ENCODE measurements at regions not wholly inside any gene's neighbourhood (a gene's known extent, or its start where the extent isn't known, plus 50 kb on each side); places are given as distances from the start of the nearest gene placed in this dataset.

- no peaks in the 10 kb centered on the region for H3K9me3 ChIP-seq (ENCODE audit: low read depth)
Observed at GRCh38 chr1:30149226-30149625, 574.2 kb downstream of the MATN1 start.

GRCh38 chr1:30148676-30149075, 574.7 kb downstream of the MATN1 start:
- Histone ChIP-seq H3K79me2 (ENCODE audit: low read depth) (no peaks in the 10 kb centered on the region), H3K27ac (no peak overlapping the region), H3K4me1 (no peaks in the 10 kb centered on the region), H4K20me1 (ENCODE audit: low read depth) (no peaks in the 10 kb centered on the region), H3K36me3 (no peaks in the 10 kb centered on the region), H3K27me3 (no peaks in the 10 kb centered on the region), H3K4me3 (no peak overlapping the region), H3K9me3 (ENCODE audit: low read depth) (no peaks in the 10 kb centered on the region), H3K4me2 (no peak overlapping the region), H2AFZ (replicated peaks) (no peak overlapping the region), H3K9ac (no peak overlapping the region), H3F3A (ENCODE audit: low read depth) (no peaks in the 10 kb centered on the region)
- Mint-ChIP-seq H3K4me3 (no peak overlapping the region), H3K4me1 (no peaks in the 10 kb centered on the region), H3K36me3 (no peaks in the 10 kb centered on the region), H3K27me3 (ENCODE audit: insufficient read depth, low read depth) (peaks cover 9% of the 10 kb centered on the region), H3K9me3 (peaks cover 14% of the 10 kb centered on the region), H3K27ac (no peak overlapping the region)
- no peak for TF ChIP-seq CTCF (IDR thresholded peaks at IDR 0.05)
- no peak for TF ChIP-seq EZH2 (IDR thresholded peaks at IDR 0.05)
- no peak for TF ChIP-seq EZH2phosphoT487 (IDR thresholded peaks at IDR 0.05)
- no peak for DNase-seq (ENCODE audit: low spot score)

More at GRCh38 chr1:30149226-30149625, 574.2 kb downstream of the MATN1 start:
- no peaks in the 10 kb centered on the region for H3K36me3 Mint-ChIP-seq
- DNase-seq (ENCODE audit: low spot score) = no peak
- no peak overlapping the region for H3K27ac Mint-ChIP-seq
- no peak overlapping the region for H3K4me3 ChIP-seq
- peaks cover 9% of the 10 kb centered on the region for H3K9me3 Mint-ChIP-seq
- no peak overlapping the region for H3K4me3 Mint-ChIP-seq
- TF ChIP-seq CTCF (IDR thresholded peaks at IDR 0.05) (no peak), EZH2phosphoT487 (IDR thresholded peaks at IDR 0.05) (no peak), EZH2 (IDR thresholded peaks at IDR 0.05) (no peak)
- H3F3A ChIP-seq (ENCODE audit: low read depth) = no peaks in the 10 kb centered on the region
- H3K79me2 ChIP-seq (ENCODE audit: low read depth) = no peaks in the 10 kb centered on the region
- H3K4me1 ChIP-seq = no peaks in the 10 kb centered on the region
- H3K27ac ChIP-seq = no peak overlapping the region
- no peaks in the 10 kb centered on the region for H3K27me3 ChIP-seq
- H3K36me3 ChIP-seq = no peaks in the 10 kb centered on the region
- no peaks in the 10 kb centered on the region for H3K4me1 Mint-ChIP-seq
- no peaks in the 10 kb centered on the region for H4K20me1 ChIP-seq (ENCODE audit: low read depth)
- no peak overlapping the region for H3K4me2 ChIP-seq
- H2AFZ ChIP-seq (replicated peaks) = no peak overlapping the region
- H3K27me3 Mint-ChIP-seq (ENCODE audit: insufficient read depth, low read depth) = peaks cover 9% of the 10 kb centered on the region
- H3K9ac ChIP-seq = no peak overlapping the region

- H3K27me3 Mint-ChIP-seq (ENCODE audit: insufficient read depth, low read depth) = peaks cover 11% of the 10 kb centered on the region
- Histone ChIP-seq H3K4me3 (no peak overlapping the region), H3F3A (ENCODE audit: low read depth) (no peaks in the 10 kb centered on the region), H3K27ac (no peak overlapping the region), H3K79me2 (ENCODE audit: low read depth) (no peaks in the 10 kb centered on the region), H3K9me3 (ENCODE audit: low read depth) (no peaks in the 10 kb centered on the region), H3K4me2 (no peak overlapping the region), H3K9ac (no peak overlapping the region), H3K36me3 (no peaks in the 10 kb centered on the region), H2AFZ (replicated peaks) (no peak overlapping the region), H3K4me1 (no peaks in the 10 kb centered on the region), H3K27me3 (no peaks in the 10 kb centered on the region), H4K20me1 (ENCODE audit: low read depth) (no peaks in the 10 kb centered on the region)
- H3K27ac Mint-ChIP-seq = no peak overlapping the region
- no peaks in the 10 kb centered on the region for H3K36me3 Mint-ChIP-seq
- no peak for DNase-seq (ENCODE audit: low spot score)
- H3K4me1 Mint-ChIP-seq = no peaks in the 10 kb centered on the region
- no peak overlapping the region for H3K4me3 Mint-ChIP-seq
- no peak for TF ChIP-seq CTCF (IDR thresholded peaks at IDR 0.05)
- no peak for TF ChIP-seq EZH2 (IDR thresholded peaks at IDR 0.05)
- TF ChIP-seq EZH2phosphoT487 (IDR thresholded peaks at IDR 0.05) = no peak
- peaks cover 19% of the 10 kb centered on the region for H3K9me3 Mint-ChIP-seq
Observed at GRCh38 chr1:30147188-30147587, 576.2 kb downstream of the MATN1 start.

Data from neural progenitor cell (in vitro differentiated cells).